COLO668 (cell line): ENCODE measurements at regions not wholly inside any gene's neighbourhood (a gene's known extent, or its start where the extent isn't known, plus 50 kb on each side); places are given as distances from the start of the nearest gene placed in this dataset.
"Not testable (repeated sequence)": the region's sequence is repeated elsewhere in the genome, so short reads cannot be mapped to it uniquely, and the experiment has no call there.

Experiments used
- DNase-seq: peaks from one replicate; lab custom pipeline; 2025; ENCODE audit not compliant: unreplicated experiment; lab: John Stamatoyannopoulos, UW

DNA sequence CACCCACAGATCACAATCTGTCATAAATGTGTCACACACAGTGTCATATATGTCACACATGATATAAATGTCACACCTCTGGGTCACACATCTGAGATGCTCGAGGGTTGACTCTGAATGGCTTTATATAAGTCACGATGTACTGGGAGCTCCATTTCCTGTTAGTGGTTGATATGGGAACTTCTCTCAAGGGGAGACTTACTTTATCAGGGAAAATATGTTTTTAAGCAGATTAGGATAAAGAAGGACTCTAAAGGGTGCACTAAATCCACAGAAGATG lies 83.9 kb upstream of the MEF2A start:
- no peak for DNase-seq

DNA sequence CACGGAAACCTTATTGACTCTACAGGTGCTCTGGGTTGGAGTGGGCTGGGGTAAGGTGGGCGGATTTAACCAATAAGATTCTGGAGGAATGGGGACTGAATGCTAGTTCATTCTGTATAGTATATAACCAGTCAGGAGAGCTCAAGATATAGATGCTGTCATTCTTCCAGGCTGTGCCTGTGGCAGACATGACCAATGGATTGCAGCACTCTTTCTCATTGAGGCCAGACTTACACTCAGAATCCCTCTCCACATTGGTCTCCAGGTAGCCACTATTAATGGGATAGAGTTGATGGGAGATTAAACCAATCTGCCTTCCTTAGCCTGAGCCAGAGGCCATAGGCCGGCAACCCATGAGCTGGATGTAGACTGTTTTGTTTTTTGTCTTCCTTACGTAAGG lies 82.8 kb upstream of the MEF2A start:
- no peak for DNase-seq

GRCh38 chr15:99485153-99485961 lies 80.4 kb upstream of the MEF2A start:
- DNase-seq: no peak

DNA sequence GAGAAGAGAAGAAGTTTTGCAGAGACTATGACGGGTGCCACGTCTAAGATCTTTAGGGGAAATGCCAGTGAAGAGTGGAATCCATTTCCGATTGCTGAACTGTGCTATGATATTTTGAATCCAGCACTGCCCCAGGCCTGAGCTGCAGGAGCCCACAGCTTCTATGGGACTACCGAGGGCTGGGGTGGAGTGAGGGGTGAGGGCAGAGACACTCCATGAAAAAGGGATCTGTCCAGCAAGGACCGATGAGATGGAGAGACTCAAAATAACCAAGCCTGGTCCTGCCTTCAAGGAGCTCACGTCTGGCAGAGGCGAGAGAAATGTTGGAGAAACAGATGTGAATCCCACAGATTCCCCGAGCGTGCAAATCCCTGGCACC lies 79.8 kb upstream of the MEF2A start:
- DNase-seq: no peak

GRCh38 chr15:99486371-99487336 lies 79.1 kb upstream of the MEF2A start:
- peak; percentile 5 for DNase-seq

DNA sequence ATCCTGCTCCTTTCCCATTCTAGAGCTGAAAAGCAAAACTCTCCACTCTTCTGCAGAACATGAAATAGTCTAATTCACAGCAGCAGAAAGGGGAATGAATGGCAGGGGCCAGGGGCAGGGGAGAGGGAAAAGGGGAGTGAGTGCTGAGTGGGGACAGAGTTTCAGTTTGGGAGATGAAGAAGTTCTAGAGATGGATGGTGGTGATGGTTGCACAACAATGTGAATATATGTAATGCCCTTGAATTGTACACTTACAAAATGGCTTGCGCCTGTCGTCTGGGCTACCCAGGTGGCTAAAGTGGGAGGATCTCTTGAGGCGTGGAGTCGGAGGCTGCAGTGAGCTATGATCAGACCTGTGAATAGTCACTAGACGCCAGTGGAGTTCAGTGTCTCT lies 78.5 kb upstream of the MEF2A start:
- DNase-seq: no peak

- DNase-seq: no peak
These were observed 73.5 kb upstream of the MEF2A start for GRCh38 chr15:99492275-99492674.

- DNase-seq: no peak
These were observed 73.1 kb upstream of the MEF2A start for GRCh38 chr15:99492716-99493115.

DNA sequence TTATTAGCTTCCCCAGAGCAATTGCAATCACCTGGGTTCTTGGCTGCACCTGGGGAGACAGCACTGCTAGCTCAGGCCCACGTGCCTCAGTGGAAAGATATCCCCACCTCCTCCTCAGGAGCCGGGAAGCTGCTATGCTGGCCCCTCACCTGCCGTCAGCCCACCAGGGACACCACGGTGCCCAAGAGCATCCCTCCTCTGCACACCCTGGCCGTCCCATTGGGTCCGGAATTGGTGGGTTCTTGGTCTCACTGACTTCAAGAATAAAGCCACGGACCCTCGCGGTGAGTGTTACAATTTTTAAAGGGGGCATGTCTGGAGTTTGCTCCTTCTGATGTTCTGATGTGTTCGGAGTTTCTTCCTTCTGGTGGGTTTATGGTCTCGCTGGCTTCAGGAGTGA lies 72.3 kb upstream of the MEF2A start:
- DNase-seq: no peak

DNA sequence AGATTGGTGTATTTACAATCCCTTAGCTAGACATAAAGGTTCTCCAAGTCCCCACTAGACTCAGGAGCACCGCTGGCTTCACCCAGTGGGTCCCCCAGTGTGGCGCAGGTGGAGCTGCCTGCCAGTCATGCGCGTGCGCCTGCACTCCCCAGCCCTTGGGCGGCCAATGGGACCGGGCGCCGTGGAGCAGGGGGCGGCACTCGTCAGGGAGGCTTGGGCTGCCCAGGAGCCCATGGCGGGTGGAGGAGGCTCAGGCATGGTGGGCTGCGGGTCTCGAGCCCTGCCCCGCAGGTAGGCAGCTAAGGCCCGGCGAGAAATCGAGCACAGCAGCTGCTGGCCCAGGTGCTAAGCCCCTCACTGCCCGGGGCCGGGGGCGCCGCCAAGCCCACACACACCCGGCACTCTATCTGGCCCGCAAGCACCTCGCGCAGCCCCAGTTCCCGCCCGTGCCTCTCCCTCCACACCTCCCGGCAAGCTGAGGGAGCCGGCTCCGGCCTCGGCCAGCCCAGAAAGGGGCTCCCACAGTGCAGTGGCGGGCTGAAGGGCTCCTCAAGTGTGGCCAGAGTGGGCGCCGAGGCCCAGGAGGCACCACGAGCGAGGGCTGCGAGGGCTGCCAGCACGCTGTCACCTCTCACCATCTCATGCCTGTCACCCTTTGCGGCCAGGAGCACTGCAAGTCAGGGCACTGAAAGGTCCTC lies 71.1 kb upstream of the MEF2A start:
- DNase-seq: not testable (repeated sequence)

- DNase-seq: no peak
These were observed 70.1 kb upstream of the MEF2A start for GRCh38 chr15:99495430-99496301.

DNA sequence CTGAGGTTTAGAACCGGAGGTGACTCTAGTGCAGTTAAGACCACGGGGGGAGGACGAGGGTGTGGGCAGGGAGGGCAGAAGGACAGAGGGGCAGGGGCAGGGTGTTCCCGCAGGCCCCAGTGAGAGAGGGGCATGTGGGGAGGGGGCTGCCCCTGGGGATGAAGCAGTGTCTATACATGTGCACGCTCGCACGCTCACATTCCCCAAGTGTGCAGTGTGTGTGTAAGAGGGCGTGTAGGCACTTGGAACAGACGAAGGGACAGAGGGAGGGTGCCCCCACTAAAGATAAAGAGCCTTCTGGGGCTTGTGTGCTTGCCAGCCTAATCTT lies 69.5 kb upstream of the MEF2A start:
- DNase-seq: no peak

DNA sequence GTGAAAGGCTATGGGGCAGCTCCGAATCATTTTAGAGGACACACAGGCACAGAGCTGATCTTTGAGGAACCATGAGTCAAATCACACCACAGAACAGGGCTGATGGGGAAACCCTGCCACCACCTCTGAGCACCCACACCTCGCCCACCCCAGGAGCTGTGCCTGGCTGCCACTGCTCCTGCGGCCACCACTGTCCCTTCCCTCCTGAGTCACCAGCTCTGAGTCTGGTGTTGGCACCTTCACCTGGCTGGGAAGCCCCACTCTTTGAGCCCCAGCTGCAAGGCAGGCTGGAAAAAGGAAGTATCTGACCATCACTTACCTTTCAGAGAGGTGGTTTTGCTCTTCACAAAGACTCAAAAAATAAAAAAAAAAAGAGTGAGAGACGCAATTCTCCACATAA lies 63.6 kb upstream of the MEF2A start:
- no peak for DNase-seq

DNA sequence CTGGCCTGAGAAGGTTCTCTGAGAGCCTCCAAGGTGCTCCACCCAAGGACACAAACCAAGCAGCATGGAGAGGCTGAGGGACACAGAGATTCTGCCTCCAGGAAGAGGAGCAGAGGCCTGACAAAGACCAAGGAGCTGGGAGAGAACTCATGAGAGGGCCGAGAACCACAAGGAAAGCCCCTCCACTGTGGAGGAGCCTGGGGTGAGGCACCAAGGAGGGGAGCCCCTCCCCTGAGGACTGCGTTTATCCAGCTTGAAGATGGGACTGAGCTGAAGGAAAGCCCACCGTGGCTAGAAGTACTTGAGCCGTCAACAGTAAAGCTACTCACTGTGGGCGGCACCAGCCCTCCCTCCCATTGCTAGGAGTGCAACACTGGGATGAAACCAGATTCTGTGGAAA lies 63.1 kb upstream of the MEF2A start:
- no peak for DNase-seq

DNA sequence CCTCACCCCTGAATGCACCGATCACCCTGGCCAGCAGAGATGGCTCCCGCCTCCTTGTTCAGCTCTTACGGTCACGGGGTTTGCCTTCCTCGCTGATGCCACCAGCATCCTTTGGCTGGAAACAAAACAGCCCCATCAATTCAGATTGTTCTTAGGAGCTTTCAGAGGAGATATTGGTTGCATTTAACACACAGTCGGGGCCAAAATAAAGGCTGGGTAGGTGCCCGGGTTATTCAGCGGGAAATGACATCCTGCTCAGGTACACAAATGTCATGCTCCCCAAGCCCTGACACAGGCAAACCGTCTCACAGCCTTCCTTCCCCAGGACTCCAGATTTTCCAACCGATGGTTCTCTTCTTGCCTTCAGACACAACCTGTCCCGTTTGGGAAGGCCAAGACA lies 62.4 kb upstream of the MEF2A start:
- no peak for DNase-seq

GRCh38 chr15:99504071-99504822 lies 61.5 kb upstream of the MEF2A start:
- no peak for DNase-seq

GRCh38 chr15:99504823-99505551 lies 60.8 kb upstream of the MEF2A start:
- DNase-seq: no peak

- no peak for DNase-seq
These were observed 59.4 kb upstream of the MEF2A start for GRCh38 chr15:99506399-99506798.

- no peak for DNase-seq
These were observed 58.7 kb upstream of the MEF2A start for GRCh38 chr15:99507016-99507503.
